ENCODE measurements at regions not wholly inside any gene's neighbourhood (a gene's known extent, or its start where the extent isn't known, plus 50 kb on each side); places are given as distances from the start of the nearest gene placed in this dataset.

- TF ChIP-seq EZH2 (IDR thresholded peaks at IDR 0.05; ENCODE audit: borderline replicate concordance, low read depth, low read length, poor library complexity, severe bottlenecking): no peak
- no peak for TF ChIP-seq CTCF (conservative IDR thresholded peaks at IDR 0.05; ENCODE audit: low read depth, low read length)
Observed at GRCh38 chr2:71783215-71783614, 329.9 kb downstream of the DYSF start.

Data from A673 (cell line).